Fibroblast of lung (primary cell): ENCODE measurements at regions not wholly inside any gene's neighbourhood (a gene's known extent, or its start where the extent isn't known, plus 50 kb on each side); places are given as distances from the start of the nearest gene placed in this dataset.
"Not testable (repeated sequence)": the region's sequence is repeated elsewhere in the genome, so short reads cannot be mapped to it uniquely, and the experiment has no call there.

Source experiments
- DNase-seq, 2 donors: peaks; one replicate each; pipeline versions ENCODE4 v3.0.0 to v3.0.0-alpha.2; 2010; ENCODE audit warnings: low read depth in 2 of 2
- H2AFZ ChIP-seq: 2 replicates; pipeline ENCODE4 v1.5.1; 2012; ENCODE audit warnings: low read length, control low read depth, inconsistent platforms
- H3K27ac ChIP-seq: 2 replicates; pipeline ENCODE4 v1.5.1; 2011; ENCODE audit warnings: low read length, control low read depth; ENCODE audit not compliant: insufficient read depth
- H3K27me3 ChIP-seq: 2 replicates; pipeline ENCODE4 v1.5.1; 2011; ENCODE audit warnings: mild to moderate bottlenecking, low read length; ENCODE audit not compliant: control insufficient read depth, insufficient read depth
- H3K36me3 ChIP-seq: 2 replicates; pipeline ENCODE4 v1.5.1; 2011; ENCODE audit warnings: low read length; ENCODE audit not compliant: control insufficient read depth, insufficient read depth
- H3K4me1 ChIP-seq: 2 replicates; pipeline ENCODE4 v1.5.1; 2011; ENCODE audit warnings: low read length; ENCODE audit not compliant: control insufficient read depth, insufficient read depth; ENCODE audit errors: extremely low read depth
- H3K4me2 ChIP-seq: 2 replicates; pipeline ENCODE4 v1.5.1; 2011; ENCODE audit warnings: low read length, control low read depth; ENCODE audit not compliant: insufficient read depth; ENCODE audit errors: extremely low read depth
- H3K4me3 ChIP-seq, 4 experiments: fragments of 200-600 bp in 1 of 4; sonication (generic) in 1 of 4; replicated peaks in 1 of 4; 2 replicates each; pipeline ENCODE4 v1.5.1; 2011 to 2016; ENCODE audit warnings: low read length in 4 of 4, low read depth in 3 of 4, mild to moderate bottlenecking in 3 of 4, control low read depth in 2 of 4, inconsistent platforms in 1 of 4, mixed read lengths in 1 of 4; ENCODE audit not compliant: insufficient read depth in 1 of 4; ENCODE audit errors: control extremely low read depth in 1 of 4
- H3K79me2 ChIP-seq: 2 replicates; pipeline ENCODE4 v1.5.1; 2012; ENCODE audit warnings: mild to moderate bottlenecking, low read length, inconsistent platforms; ENCODE audit not compliant: control insufficient read depth, insufficient read depth
- H3K9ac ChIP-seq: 2 replicates; pipeline ENCODE4 v1.5.1; 2011; ENCODE audit warnings: mild to moderate bottlenecking, low read length, control low read depth; ENCODE audit not compliant: insufficient read depth
- H3K9me3 ChIP-seq: 2 replicates; pipeline ENCODE4 v1.5.1; 2012; ENCODE audit warnings: low read depth, low read length; ENCODE audit not compliant: control insufficient read depth, insufficient read depth
- H4K20me1 ChIP-seq: 2 replicates; pipeline ENCODE4 v1.5.1; 2011; ENCODE audit warnings: low read length; ENCODE audit not compliant: control insufficient read depth, insufficient read depth; ENCODE audit errors: extremely low read depth
- CTCF ChIP-seq, 2 donors: IDR thresholded peaks in 1 of 2; conservative IDR thresholded peaks in 1 of 2; 1 replicate in 1 of 2; 2 replicates in 1 of 2; pipeline ENCODE4 v1.5.1; 2011 to 2012; ENCODE audit warnings: low read length in 2 of 2, control low read depth in 1 of 2, inconsistent platforms in 1 of 2, low read depth in 1 of 2, mild to moderate bottlenecking in 1 of 2
- EZH2 ChIP-seq: IDR thresholded peaks from 2 replicates; pipeline ENCODE4 v1.5.1; 2012; ENCODE audit warnings: low read length, control low read depth, mild to moderate bottlenecking; ENCODE audit errors: missing control alignments

GRCh38 chr19:21610341-21610740, 104.9 kb downstream of the ZNF429 start:
- no peak for DNase-seq
- Histone ChIP-seq H3K4me2 (no peak overlapping the region), H3K4me1 (no peaks in the 10 kb centered on the region), H3K27ac (no peak overlapping the region), H3K9me3 (no peaks in the 10 kb centered on the region), H3K36me3 (no peaks in the 10 kb centered on the region), H2AFZ (no peak overlapping the region), H3K4me3 (no peak overlapping the region), H4K20me1 (no peaks in the 10 kb centered on the region), H3K9ac (no peak overlapping the region), H3K27me3 (no peaks in the 10 kb centered on the region), H3K79me2 (no peaks in the 10 kb centered on the region)
- TF ChIP-seq CTCF (conservative IDR thresholded peaks at IDR 0.05 in 1 of 2, IDR thresholded peaks at IDR 0.05 in 1 of 2; ENCODE audit: low read depth in 1 of 2, low read length in 2 of 2) (no peak), EZH2 (no peak)

DNA sequence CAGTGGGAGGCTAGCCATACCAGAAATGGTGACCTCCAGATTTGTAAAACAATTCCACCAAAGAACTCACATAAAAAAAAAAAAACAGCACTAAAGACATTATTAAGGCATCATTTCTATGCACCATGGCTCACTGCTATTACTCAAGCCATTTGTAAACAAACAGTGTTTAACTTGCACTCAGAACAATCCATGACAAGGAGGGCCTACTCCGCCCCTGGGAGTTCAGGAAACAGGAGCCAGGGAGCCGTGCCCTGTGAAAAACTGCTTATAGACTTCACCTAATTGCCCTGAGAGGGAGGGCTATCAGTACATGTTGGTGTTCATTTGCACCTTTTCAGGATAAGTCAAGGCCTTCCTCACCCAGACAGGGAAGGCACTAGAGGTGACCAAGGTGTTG, 103.2 kb downstream of the ZNF429 start:
- TF ChIP-seq CTCF (conservative IDR thresholded peaks at IDR 0.05 in 1 of 2, IDR thresholded peaks at IDR 0.05 in 1 of 2; ENCODE audit: low read depth in 1 of 2, low read length in 2 of 2) (no peak), EZH2 (no peak)
- no peak for DNase-seq
- no peaks in the 10 kb centered on the region for H4K20me1 ChIP-seq
- no peak overlapping the region for H3K4me3 ChIP-seq
- no peak overlapping the region for H3K9ac ChIP-seq
- H3K79me2 ChIP-seq, result no peaks in the 10 kb centered on the region
- no peaks in the 10 kb centered on the region for H3K27me3 ChIP-seq
- H3K36me3 ChIP-seq, result no peaks in the 10 kb centered on the region
- H3K9me3 ChIP-seq, result no peaks in the 10 kb centered on the region
- no peaks in the 10 kb centered on the region for H3K4me1 ChIP-seq
- H3K27ac ChIP-seq, result no peak overlapping the region
- H2AFZ ChIP-seq, result no peak overlapping the region
- H3K4me2 ChIP-seq, result no peak overlapping the region

- Histone ChIP-seq H3K27me3 (no peaks in the 10 kb centered on the region), H3K4me1 (no peaks in the 10 kb centered on the region), H3K4me2 (no peak overlapping the region), H3K4me3 (no peak overlapping the region), H3K79me2 (no peaks in the 10 kb centered on the region), H3K27ac (no peak overlapping the region), H4K20me1 (no peaks in the 10 kb centered on the region), H3K9ac (no peak overlapping the region), H3K9me3 (no peaks in the 10 kb centered on the region), H2AFZ (no peak overlapping the region), H3K36me3 (no peaks in the 10 kb centered on the region)
- DNase-seq, result no peak
- TF ChIP-seq CTCF (conservative IDR thresholded peaks at IDR 0.05 in 1 of 2, IDR thresholded peaks at IDR 0.05 in 1 of 2; ENCODE audit: low read depth in 1 of 2, low read length in 2 of 2), result no peak
- no peak for TF ChIP-seq EZH2
These were observed 102.0 kb downstream of the ZNF429 start for GRCh38 chr19:21607449-21607848.

GRCh38 chr19:21607011-21607410, 101.6 kb downstream of the ZNF429 start:
- H3K4me2 ChIP-seq, H3K36me3 ChIP-seq, H3K79me2 ChIP-seq, H3K9ac ChIP-seq, H3K27me3 ChIP-seq, H3K9me3 ChIP-seq, H3K27ac ChIP-seq, H4K20me1 ChIP-seq, H2AFZ ChIP-seq, DNase-seq, H3K4me3 ChIP-seq, H3K4me1 ChIP-seq: not testable (repeated sequence)

- H3K4me1 ChIP-seq, H2AFZ ChIP-seq, H3K27ac ChIP-seq, H3K9me3 ChIP-seq, H3K4me2 ChIP-seq, H3K4me3 ChIP-seq, H3K36me3 ChIP-seq, H4K20me1 ChIP-seq, H3K27me3 ChIP-seq, H3K9ac ChIP-seq, H3K79me2 ChIP-seq, DNase-seq: not testable (repeated sequence)
These were observed 100.9 kb downstream of the ZNF429 start for GRCh38 chr19:21606326-21606725.
